ENCODE measurements at regions not wholly inside any gene's neighbourhood (a gene's known extent, or its start where the extent isn't known, plus 50 kb on each side); places are given as distances from the start of the nearest gene placed in this dataset.

DNA sequence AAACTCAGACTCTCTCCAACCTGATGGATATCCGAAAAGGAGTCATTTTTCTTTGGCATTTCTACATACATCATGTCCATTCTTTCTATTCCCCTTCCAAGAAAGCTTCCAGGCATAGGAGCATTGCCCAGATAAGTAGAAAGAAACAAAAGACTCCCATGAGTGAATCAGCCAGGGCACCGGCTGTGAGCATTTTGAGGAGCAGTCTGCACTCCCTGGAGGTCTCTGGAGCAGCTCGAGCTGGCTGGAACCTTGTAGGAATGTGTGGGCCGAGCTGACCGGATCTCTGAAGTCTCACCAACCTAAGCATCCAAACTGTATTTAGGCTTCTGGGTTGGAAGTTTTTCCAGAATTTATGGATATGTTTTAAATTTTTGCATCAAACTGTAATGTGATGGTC lies 161.4 kb upstream of the TRPC7 start:
- no peak for ATAC-seq

- no peak for ATAC-seq
Measured at GRCh38 chr5:136526021-136526420, 160.7 kb upstream of the TRPC7 start.

- no peak for ATAC-seq
Measured at GRCh38 chr5:136525597-136525996, 160.3 kb upstream of the TRPC7 start.

- ATAC-seq: no peak
Measured at GRCh38 chr5:136522217-136522956, 157.0 kb upstream of the TRPC7 start.

GRCh38 chr5:136521696-136522095 lies 156.4 kb upstream of the TRPC7 start:
- no peak for ATAC-seq

GRCh38 chr5:136518814-136519213 lies 153.5 kb upstream of the TRPC7 start:
- ATAC-seq: no peak

DNA sequence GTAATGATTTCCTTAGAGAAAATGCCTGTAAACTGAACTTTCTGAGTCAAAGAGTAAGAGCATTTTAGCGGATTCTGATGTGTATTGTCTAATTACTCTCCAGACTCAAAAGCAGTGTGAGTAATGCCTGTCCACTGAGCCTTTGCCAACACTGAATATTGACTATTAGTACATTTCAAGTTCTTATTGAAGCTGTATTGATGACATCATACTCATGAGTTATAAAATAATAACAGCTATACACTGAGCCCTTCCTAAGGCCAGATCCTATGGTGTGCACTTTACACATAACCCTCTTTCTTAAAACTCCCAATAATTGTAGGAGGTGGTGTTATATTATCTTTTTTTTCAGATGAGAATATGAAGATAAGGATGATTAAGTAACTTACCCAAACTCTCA lies 152.8 kb upstream of the TRPC7 start:
- ATAC-seq: no peak

DNA sequence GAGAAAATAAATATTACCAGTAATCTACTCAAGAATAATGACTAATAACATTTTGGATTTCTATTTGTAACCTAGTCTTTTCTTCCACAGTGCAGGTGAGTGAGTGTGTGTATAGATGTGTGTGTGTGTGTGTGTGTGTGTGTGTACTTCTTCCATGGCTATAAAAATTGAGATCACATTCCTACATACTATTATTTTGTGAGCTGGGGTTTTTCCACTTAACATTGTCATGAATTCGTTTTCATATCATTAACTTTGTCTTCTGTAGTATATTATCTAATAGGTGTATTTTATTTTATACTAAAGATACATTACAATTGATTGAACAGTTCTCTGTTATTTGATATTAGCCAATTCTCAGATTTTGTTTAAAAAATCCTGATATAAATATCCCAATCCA lies 152.4 kb upstream of the TRPC7 start:
- no peak for ATAC-seq

DNA sequence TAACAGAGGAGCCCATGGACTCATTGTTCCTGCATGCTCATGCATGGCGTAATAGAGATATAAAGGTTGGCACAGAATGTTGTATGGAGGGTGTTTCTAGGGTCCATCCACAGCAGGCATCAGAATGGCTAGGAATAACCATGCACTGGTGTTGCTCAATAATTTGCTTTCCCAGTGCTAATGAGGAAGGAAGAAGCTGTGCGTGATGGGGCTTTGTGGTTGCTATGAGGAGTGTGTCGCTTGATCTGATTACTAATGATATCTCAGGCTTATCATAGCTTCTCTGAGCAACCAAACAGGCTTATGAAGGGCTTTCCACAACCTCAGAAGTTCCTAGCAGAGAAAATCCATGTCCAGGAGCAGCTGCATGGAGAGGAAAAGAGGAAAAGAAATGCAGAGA lies 151.3 kb upstream of the TRPC7 start:
- no peak for ATAC-seq

GRCh38 chr5:136513430-136513829 lies 148.1 kb upstream of the TRPC7 start:
- ATAC-seq: no peak

- no peak for ATAC-seq
Measured at GRCh38 chr5:136511046-136511445, 145.7 kb upstream of the TRPC7 start.

- ATAC-seq: no peak
Measured at GRCh38 chr5:136510481-136510880, 145.1 kb upstream of the TRPC7 start.

DNA sequence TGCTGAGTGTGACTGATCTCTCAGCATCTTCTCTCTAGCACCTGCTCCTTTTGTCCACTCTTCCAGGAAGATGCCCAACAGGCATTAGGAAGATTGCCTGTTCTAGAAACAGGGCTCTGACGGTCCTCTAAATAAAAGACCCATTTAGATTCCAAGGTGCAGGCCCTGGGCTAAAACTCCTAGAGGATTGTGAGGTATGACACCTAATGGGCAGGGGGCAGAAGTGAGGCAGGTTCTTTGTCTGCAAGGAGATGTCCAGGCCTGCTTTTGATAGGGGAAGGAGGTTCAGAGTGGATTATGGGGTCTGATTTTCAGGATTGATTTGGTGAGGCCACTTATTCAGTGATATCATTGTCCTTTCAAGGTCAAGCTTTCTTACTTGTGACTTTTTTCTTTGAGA lies 140.8 kb upstream of the TRPC7 start:
- no peak for ATAC-seq

- no peak for ATAC-seq
Measured at GRCh38 chr5:136501133-136501532, 135.8 kb upstream of the TRPC7 start.

DNA sequence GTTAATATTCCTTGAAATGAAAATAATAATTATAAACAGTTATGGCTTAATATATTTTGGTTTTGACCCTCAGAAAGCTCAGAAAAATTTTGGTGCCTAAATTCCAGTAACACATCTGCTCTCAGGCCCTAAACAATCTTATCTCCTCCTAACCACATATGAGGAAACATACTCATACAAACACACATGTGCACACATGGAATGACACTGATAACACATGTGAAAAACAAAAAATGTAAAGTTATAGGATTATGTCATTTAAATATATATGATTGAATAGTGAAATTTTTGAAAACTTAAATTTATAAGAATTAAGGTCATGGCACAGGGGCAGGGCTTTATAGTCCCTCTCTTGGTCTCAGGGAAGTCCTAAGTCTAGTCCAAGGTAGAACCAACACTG lies 127.2 kb upstream of the TRPC7 start:
- no peak for ATAC-seq

DNA sequence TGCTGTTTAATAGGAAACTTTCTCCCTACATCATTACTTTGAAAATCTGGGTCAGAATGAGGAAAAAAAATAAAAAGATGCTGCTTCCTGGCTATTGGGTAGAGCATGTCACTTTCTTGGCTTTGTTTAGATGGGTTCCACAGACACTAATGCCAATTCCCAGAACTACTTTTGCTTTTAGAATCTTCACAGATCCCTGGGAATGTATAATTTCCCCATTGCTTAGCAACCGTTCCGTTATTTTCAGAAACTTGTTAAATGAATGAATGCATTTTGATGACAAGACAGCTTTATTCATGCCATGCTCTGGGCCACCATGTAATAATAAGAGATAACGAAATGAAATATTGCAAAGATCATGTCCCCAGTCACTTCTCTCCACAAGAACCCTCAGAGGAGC lies 126.5 kb upstream of the TRPC7 start:
- ATAC-seq: no peak

DNA sequence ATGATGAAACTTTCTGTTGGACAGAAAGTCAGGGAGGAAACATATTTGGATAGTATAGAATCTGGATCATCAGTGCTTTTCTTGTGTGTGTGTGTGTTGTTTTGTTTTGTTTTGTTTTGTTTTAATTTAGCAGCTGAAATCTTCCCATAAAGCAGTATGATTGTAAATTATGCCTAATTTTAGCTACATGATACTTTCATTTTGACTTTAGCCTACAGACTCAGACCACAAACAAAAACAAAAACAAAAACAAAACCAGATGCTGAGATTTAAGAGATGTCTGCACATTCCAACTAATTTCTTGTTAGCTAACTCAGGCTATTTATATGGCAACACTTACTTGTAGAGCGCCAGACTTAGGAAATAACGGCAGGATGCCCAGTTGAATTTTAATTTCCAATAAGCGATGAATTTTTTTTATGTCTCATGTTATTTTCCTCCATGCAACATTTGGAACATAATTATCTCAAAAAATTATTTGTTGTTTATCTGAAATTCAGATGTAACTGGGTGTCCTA lies 119.5 kb upstream of the TRPC7 start:
- ATAC-seq: no peak

DNA sequence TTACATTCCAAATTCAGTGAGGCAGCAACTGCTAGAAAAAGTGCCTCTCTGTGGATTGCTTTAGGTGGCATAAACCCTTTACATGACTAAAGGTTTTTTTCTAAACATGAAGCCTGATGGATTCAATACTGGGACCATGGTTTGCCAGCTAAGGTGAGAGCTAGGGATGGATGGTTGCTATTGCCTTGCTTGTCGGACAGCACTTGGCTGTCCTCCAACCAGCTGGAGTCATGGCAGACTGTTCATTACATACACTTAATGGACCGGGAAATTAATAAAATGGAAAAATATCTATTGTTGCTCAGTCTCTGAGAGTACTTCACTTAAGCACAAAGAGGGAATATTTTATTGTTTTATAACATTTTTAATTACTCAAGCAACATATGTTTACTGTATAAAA lies 116.9 kb upstream of the TRPC7 start:
- no peak for ATAC-seq

- no peak for ATAC-seq
Measured at GRCh38 chr5:136474466-136474865, 109.1 kb upstream of the TRPC7 start.

- ATAC-seq: no peak
Measured at GRCh38 chr5:136467632-136468031, 102.3 kb upstream of the TRPC7 start.

DNA sequence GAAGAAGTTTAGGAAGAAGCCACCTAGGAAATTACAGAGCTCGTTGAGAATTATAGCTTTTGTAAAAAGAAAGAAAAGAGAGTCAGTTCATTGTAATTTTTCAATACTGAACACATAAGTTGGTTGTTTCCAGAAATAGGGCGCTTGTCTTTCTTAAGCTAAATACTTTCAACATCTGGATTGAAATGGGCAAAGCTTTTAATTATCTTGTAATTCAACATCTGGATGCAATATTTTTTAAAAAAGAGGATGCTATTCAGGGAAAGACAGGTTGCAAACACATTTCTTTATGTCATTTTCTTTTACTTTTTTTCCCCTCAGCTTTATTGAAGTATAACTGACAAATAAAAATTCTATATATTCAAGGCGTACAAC lies 100.7 kb upstream of the TRPC7 start:
- no peak for ATAC-seq

- no peak for ATAC-seq
Measured at GRCh38 chr5:136458481-136458880, 93.1 kb upstream of the TRPC7 start.

GRCh38 chr5:136457390-136458013 lies 92.2 kb upstream of the TRPC7 start:
- no peak for ATAC-seq

- ATAC-seq: no peak
Measured at GRCh38 chr5:136455409-136455808, 90.1 kb upstream of the TRPC7 start.
